Esophagus muscularis mucosa (tissue), 4 donors: ENCODE measurements at regions not wholly inside any gene's neighbourhood (a gene's known extent, or its start where the extent isn't known, plus 50 kb on each side); places are given as distances from the start of the nearest gene placed in this dataset.

ENCODE experiments used
- EP300 ChIP-seq: sonication (generic); formaldehyde crosslinking; IDR thresholded peaks from one replicate; pipeline ENCODE4 v1.6.1; 2017; ENCODE audit warnings: antibody characterized with exemption
- POLR2A ChIP-seq: fragments of 450-650 bp; IDR thresholded peaks from one replicate; pipeline ENCODE4 v1.6.1; 2017; ENCODE audit warnings: antibody characterized with exemption, moderate library complexity, mild to moderate bottlenecking, low read depth
- POLR2AphosphoS5 ChIP-seq, 2 donors: sonication (generic); formaldehyde crosslinking; IDR thresholded peaks; one replicate each; pipeline ENCODE4 v1.6.1; 2017; ENCODE audit warnings: antibody characterized with exemption in 2 of 2
- TF ChIP-seq, protein P1 (sequence below), 3 experiments: fragments of 200-600 bp in 2 of 3; fragments of 450-650 bp in 1 of 3; sonication (generic) in 2 of 3; IDR thresholded peaks; one replicate each; pipeline ENCODE4 v1.5.1; 2017 to 2019; ENCODE audit warnings: antibody characterized with exemption in 3 of 3, mild to moderate bottlenecking in 2 of 3, moderate library complexity in 1 of 3

DNA sequence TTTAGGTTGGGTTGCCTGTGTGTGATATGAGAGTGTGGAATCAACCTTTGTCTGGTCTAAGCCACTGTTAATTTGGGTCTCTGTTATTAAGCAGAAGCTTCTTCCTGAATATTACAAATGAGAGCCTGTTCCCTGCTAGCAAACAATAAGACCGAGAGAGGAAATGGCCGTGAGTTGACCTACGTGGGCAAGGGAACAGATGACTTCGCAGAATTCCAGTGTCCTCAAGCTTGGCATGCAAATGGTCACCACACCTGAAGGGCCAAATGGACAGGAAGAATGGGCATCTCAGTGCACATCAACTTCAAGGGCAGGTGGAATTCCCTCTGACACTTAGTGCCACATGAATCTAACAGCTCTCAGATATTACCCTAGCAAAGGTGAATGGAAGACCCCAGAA lies 250.8 kb upstream of the FOXF1 start:
- TF ChIP-seq, protein P1, sequence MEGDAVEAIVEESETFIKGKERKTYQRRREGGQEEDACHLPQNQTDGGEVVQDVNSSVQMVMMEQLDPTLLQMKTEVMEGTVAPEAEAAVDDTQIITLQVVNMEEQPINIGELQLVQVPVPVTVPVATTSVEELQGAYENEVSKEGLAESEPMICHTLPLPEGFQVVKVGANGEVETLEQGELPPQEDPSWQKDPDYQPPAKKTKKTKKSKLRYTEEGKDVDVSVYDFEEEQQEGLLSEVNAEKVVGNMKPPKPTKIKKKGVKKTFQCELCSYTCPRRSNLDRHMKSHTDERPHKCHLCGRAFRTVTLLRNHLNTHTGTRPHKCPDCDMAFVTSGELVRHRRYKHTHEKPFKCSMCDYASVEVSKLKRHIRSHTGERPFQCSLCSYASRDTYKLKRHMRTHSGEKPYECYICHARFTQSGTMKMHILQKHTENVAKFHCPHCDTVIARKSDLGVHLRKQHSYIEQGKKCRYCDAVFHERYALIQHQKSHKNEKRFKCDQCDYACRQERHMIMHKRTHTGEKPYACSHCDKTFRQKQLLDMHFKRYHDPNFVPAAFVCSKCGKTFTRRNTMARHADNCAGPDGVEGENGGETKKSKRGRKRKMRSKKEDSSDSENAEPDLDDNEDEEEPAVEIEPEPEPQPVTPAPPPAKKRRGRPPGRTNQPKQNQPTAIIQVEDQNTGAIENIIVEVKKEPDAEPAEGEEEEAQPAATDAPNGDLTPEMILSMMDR (IDR thresholded peaks at IDR 0.05) = no peak
- TF ChIP-seq POLR2AphosphoS5 (IDR thresholded peaks at IDR 0.05) (no peak), POLR2A (no peak), EP300 (no peak)
